ENCODE measurements at regions not wholly inside any gene's neighbourhood (a gene's known extent, or its start where the extent isn't known, plus 50 kb on each side); places are given as distances from the start of the nearest gene placed in this dataset.

- Histone ChIP-seq H2AFZ (no peak overlapping the region), H3K4me2 (ENCODE audit: low read length) (no peak overlapping the region), H3K9ac (no peak overlapping the region), H3K4me3 (ENCODE audit: low read depth, low read length) (no peak overlapping the region), H3K79me2 (no peaks in the 10 kb centered on the region), H3K4me1 (no peaks in the 10 kb centered on the region), H3K9me3 (ENCODE audit: control insufficient read depth, low read length) (no peaks in the 10 kb centered on the region), H3K36me3 (ENCODE audit: control insufficient read depth, insufficient read depth, low read length) (no peaks in the 10 kb centered on the region), H3K27me3 (ENCODE audit: control insufficient read depth, insufficient read depth, low read length) (no peaks in the 10 kb centered on the region), H3K27ac (no peak overlapping the region)
- no peak for TF ChIP-seq CTCF (IDR thresholded peaks at IDR 0.05)
These were observed 67.5 kb upstream of the CCDC91 start for GRCh38 chr12:28122756-28123155.

DNA sequence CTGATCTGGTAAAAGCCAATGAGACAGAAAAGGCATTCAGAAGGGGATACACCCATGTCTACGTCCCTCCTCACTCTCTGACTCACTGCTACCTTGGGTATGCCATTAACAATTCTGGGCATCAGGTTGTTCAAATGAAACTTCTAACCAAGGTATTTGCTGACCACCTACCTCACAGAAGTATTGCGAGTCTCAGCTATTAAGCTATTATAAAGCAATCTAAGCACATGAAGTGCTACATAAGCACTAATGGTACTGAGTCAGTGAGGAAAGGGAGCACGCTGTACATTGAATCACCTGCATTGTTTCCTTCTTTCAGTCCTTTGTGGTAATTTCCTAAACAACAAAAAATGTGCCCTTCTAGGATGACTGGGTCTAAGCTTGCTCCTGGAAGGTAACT, 62.8 kb upstream of the CCDC91 start:
- H2AFZ ChIP-seq: no peak overlapping the region
- H3K4me1 ChIP-seq: no peaks in the 10 kb centered on the region
- no peak overlapping the region for H3K4me3 ChIP-seq (ENCODE audit: low read depth, low read length)
- H3K79me2 ChIP-seq: no peaks in the 10 kb centered on the region
- no peaks in the 10 kb centered on the region for H3K27me3 ChIP-seq (ENCODE audit: control insufficient read depth, insufficient read depth, low read length)
- H3K36me3 ChIP-seq (ENCODE audit: control insufficient read depth, insufficient read depth, low read length): no peaks in the 10 kb centered on the region
- no peak overlapping the region for H3K27ac ChIP-seq
- H3K9me3 ChIP-seq (ENCODE audit: control insufficient read depth, low read length): no peaks in the 10 kb centered on the region
- H3K9ac ChIP-seq: no peak overlapping the region
- TF ChIP-seq CTCF (IDR thresholded peaks at IDR 0.05): no peak
- no peak overlapping the region for H3K4me2 ChIP-seq (ENCODE audit: low read length)

DNA sequence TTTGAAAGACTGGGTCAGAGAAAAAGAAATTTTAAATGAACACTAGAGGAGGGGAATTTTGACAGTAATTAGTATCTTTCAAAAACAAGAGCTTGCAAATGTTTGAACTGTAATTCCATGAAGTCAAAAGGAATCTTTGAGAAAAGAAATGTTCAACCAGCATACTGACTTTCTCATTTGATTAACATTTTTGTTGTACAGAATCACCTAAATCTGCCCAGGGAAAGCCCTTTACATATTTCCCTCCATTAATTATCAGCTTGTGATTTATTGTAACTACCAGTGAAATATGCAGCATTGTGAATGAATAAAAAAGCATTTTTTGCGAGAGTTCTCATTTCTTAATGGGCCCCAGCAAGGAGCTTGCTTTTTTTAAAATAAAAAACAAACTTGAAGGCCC, 61.2 kb upstream of the CCDC91 start:
- Histone ChIP-seq H3K27me3 (ENCODE audit: control insufficient read depth, insufficient read depth, low read length) (no peaks in the 10 kb centered on the region), H3K9ac (no peak overlapping the region), H3K4me1 (no peaks in the 10 kb centered on the region), H3K36me3 (ENCODE audit: control insufficient read depth, insufficient read depth, low read length) (no peaks in the 10 kb centered on the region), H3K27ac (no peak overlapping the region), H3K79me2 (no peaks in the 10 kb centered on the region), H3K4me2 (ENCODE audit: low read length) (no peak overlapping the region), H3K4me3 (ENCODE audit: low read depth, low read length) (no peak overlapping the region), H2AFZ (no peak overlapping the region), H3K9me3 (ENCODE audit: control insufficient read depth, low read length) (no peaks in the 10 kb centered on the region)
- no peak for TF ChIP-seq CTCF (IDR thresholded peaks at IDR 0.05)

- no peaks in the 10 kb centered on the region for H3K79me2 ChIP-seq
- no peak overlapping the region for H3K4me3 ChIP-seq (ENCODE audit: low read depth, low read length)
- H3K36me3 ChIP-seq (ENCODE audit: control insufficient read depth, insufficient read depth, low read length): no peaks in the 10 kb centered on the region
- H2AFZ ChIP-seq: no peak overlapping the region
- no peak overlapping the region for H3K27ac ChIP-seq
- H3K4me1 ChIP-seq: no peaks in the 10 kb centered on the region
- H3K9me3 ChIP-seq (ENCODE audit: control insufficient read depth, low read length): no peaks in the 10 kb centered on the region
- H3K27me3 ChIP-seq (ENCODE audit: control insufficient read depth, insufficient read depth, low read length): no peaks in the 10 kb centered on the region
- H3K9ac ChIP-seq: no peak overlapping the region
- no peak overlapping the region for H3K4me2 ChIP-seq (ENCODE audit: low read length)
- TF ChIP-seq CTCF (IDR thresholded peaks at IDR 0.05): no peak
These were observed 60.0 kb upstream of the CCDC91 start for GRCh38 chr12:28130234-28130624.

GRCh38 chr12:28130625-28131598, 59.3 kb upstream of the CCDC91 start:
- Histone ChIP-seq H3K4me3 (ENCODE audit: low read depth, low read length) (no peak overlapping the region), H2AFZ (no peak overlapping the region)

More at GRCh38 chr12:28130625-28131598, 59.3 kb upstream of the CCDC91 start:
- Histone ChIP-seq H3K36me3 (ENCODE audit: control insufficient read depth, insufficient read depth, low read length) (no peaks in the 10 kb centered on the region), H3K27ac (no peak overlapping the region), H3K9me3 (ENCODE audit: control insufficient read depth, low read length) (no peaks in the 10 kb centered on the region), H3K9ac (no peak overlapping the region), H3K27me3 (ENCODE audit: control insufficient read depth, insufficient read depth, low read length) (no peaks in the 10 kb centered on the region), H3K79me2 (no peaks in the 10 kb centered on the region), H3K4me1 (no peaks in the 10 kb centered on the region), H3K4me2 (ENCODE audit: low read length) (no peak overlapping the region)
- TF ChIP-seq CTCF (IDR thresholded peaks at IDR 0.05): no peak

Measured in parathyroid adenoma (tissue), 2 donors.